Activated naive CD4-positive, alpha-beta T cell treated with anti-CD3 and anti-CD28 coated beads, Interleukin-2, amount 10 ng/mL, durations not matched to agents 7 days and 5 days (primary cell): ENCODE measurements at regions not wholly inside any gene's neighbourhood (a gene's known extent, or its start where the extent isn't known, plus 50 kb on each side); places are given as distances from the start of the nearest gene placed in this dataset.

Source experiments
- CTCF ChIA-PET: fragments of 350-600 bp; sonication (Branson Sonifier 250); formaldehyde crosslinking; loops from one replicate; lab custom pipeline; 2021; ENCODE audit warnings: antibody characterized with exemption; lab: Charles Lee
- DNase-seq: peaks from one replicate; pipeline ENCODE4 v3.0.0-alpha.2; 2020
- H3K27ac Mint-ChIP-seq: one replicate; pipeline ENCODE4 v1.8.0; 2021; ENCODE audit warnings: mild to moderate bottlenecking, moderate library complexity, mixed read lengths
- H3K27me3 Mint-ChIP-seq: one replicate; pipeline ENCODE4 v1.8.0; 2021; ENCODE audit warnings: mild to moderate bottlenecking, mixed read lengths
- H3K36me3 Mint-ChIP-seq: one replicate; pipeline ENCODE4 v1.8.0; 2021; ENCODE audit warnings: mixed read lengths
- H3K4me1 Mint-ChIP-seq: one replicate; pipeline ENCODE4 v1.8.0; 2021; ENCODE audit warnings: mixed read lengths
- H3K4me3 Mint-ChIP-seq: one replicate; pipeline ENCODE4 v1.8.0; 2021; ENCODE audit warnings: mild to moderate bottlenecking, moderate library complexity, mixed read lengths
- H3K9me3 Mint-ChIP-seq: one replicate; pipeline ENCODE4 v1.8.0; 2021; ENCODE audit warnings: mixed read lengths

DNA sequence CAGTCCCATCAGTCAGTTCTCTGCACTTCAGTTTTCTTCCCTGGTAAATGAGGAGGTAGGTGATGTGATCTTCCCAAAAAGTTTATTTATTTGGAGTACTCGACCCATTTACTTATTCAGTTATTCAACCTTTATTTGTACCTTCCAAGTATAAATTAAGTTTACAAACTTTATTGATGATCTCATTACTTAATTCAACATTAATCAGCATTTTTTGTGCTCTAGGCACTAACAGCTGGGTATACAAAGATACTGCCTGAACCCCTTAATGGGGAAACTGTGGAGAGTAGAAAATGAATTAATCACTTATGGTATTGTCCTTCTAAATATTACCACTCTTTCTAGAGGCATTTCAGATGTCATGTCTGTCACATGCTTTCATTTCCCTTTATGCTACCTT is 293.3 kb downstream of the DLEU7 start:
- H3K4me1 Mint-ChIP-seq = no peaks in the 10 kb centered on the region

DNA sequence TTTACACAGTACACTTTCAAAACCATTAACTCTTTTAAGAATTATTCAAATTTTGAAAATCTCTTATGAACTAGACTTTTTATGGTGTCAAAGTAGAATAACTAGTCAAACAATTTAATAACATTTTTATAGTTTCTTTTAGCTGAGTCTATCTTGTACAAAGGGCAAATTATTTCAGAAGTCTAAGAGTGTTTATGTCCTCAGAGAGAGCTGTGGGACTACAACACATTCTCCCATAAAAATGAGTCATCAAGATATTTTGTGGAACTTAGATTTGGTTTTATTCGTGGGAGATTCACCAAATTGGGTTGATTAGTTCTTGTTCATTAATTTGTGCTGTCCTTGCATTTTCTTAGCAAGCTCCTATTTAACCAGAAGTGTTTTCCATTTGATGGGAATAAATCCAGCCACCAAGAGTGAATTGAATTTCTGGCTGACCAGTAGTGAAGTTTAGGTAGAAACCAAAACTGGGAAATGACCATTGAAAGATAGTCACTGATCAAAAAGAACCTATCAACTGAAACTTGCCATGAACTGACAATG is 291.0 kb downstream of the DLEU7 start:
- CTCF ChIA-PET = interaction anchor here (0.7 kb wide), 2 partner anchors 9 to 223 kb away, joined by 3 read pairs; no protein-coding TSS in a partner anchor
- peaks cover 12% of the 10 kb centered on the region for H3K27me3 Mint-ChIP-seq
- no peak overlapping the region for H3K4me3 Mint-ChIP-seq
- no peak overlapping the region for H3K27ac Mint-ChIP-seq
- H3K36me3 Mint-ChIP-seq = no peaks in the 10 kb centered on the region
- DNase-seq = no peak
- no peaks in the 10 kb centered on the region for H3K4me1 Mint-ChIP-seq
- H3K9me3 Mint-ChIP-seq = peaks cover 2% of the 10 kb centered on the region

More for the DNA sequence above, 293.3 kb downstream of the DLEU7 start:
- no peaks in the 10 kb centered on the region for H3K36me3 Mint-ChIP-seq
- no peak overlapping the region for H3K27ac Mint-ChIP-seq
- H3K9me3 Mint-ChIP-seq = peaks cover 2% of the 10 kb centered on the region
- H3K4me3 Mint-ChIP-seq = no peak overlapping the region
- H3K27me3 Mint-ChIP-seq = peaks cover 5% of the 10 kb centered on the region
- CTCF ChIA-PET = no interaction called here
- DNase-seq = no peak

DNA sequence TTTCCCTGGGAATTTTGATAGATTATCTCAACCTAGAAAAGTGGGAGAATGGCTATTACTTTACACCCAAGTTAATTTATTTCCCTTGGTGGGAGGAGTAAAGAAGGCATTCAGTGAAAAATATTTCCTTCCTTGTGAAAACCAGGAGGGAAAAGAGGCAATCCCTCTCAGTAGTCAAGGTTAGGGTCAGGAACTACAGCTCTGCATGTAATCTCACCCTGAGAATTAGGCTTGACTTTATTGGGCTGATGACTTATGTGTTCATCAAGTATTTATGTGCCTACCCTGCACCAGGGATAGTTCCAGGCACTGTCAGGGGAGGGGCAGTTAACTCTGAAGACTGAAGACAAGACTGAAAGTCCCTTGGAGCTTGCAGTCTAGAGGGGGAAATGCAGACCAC is 281.8 kb downstream of the DLEU7 start:
- Mint-ChIP-seq H3K9me3 (no peaks in the 10 kb centered on the region), H3K27me3 (peaks cover 26% of the 10 kb centered on the region), H3K4me3 (no peak overlapping the region), H3K4me1 (no peaks in the 10 kb centered on the region), H3K36me3 (no peaks in the 10 kb centered on the region), H3K27ac (no peak overlapping the region)
- no peak for DNase-seq
- CTCF ChIA-PET = interaction anchor here (0.6 kb wide), 1 partner anchor 10 kb away, joined by 3 read pairs; no protein-coding TSS in a partner anchor

DNA sequence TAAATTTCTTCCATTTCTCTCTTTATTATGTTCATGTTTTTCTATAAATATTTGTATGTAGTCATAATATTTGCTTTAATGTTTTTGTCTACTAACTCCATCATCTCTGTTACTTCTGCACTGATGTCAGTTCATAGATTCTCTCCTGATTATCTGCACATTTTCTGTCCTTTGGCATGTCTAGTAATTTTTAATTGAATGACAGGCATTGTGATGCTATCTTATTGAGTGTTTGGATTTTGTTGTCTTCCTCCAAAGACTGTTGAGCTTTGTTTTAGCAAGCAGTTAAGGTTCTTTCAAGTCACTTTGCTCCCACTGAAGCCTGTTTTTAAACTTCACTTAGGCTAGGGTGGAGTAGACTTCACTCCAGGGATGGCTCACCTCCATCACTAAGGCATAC is 276.8 kb downstream of the DLEU7 start:
- Mint-ChIP-seq H3K9me3 (peaks cover 1% of the 10 kb centered on the region), H3K4me1 (no peaks in the 10 kb centered on the region), H3K27ac (no peak overlapping the region), H3K4me3 (no peak overlapping the region), H3K36me3 (no peaks in the 10 kb centered on the region), H3K27me3 (peaks cover 20% of the 10 kb centered on the region)
- CTCF ChIA-PET = no interaction called here
- DNase-seq = no peak

DNA sequence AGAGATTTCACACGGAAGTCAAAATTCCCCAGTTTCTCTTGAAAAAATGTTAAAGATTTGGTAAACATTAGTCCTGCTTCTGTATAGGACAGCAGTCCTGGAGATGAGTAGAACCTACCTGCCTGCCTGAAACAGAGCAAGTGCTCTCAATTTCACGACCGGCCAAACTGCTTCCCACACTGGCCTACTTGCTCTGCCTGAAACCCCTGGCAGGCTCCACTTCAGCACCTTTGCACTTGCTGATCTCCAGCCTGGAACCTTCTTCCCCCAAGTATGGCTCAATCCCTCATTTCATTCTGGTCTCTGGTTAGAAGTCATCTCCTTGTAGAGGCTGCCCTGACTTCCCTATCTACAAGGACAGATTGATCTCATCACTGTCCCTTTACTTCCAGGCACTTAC is 271.4 kb downstream of the DLEU7 start:
- Mint-ChIP-seq H3K36me3 (no peaks in the 10 kb centered on the region), H3K4me3 (no peak overlapping the region), H3K9me3 (peaks cover under 1% of the 10 kb centered on the region), H3K27me3 (peaks cover 9% of the 10 kb centered on the region), H3K27ac (no peak overlapping the region), H3K4me1 (no peaks in the 10 kb centered on the region)
- CTCF ChIA-PET = no interaction called here
- DNase-seq = no peak

DNA sequence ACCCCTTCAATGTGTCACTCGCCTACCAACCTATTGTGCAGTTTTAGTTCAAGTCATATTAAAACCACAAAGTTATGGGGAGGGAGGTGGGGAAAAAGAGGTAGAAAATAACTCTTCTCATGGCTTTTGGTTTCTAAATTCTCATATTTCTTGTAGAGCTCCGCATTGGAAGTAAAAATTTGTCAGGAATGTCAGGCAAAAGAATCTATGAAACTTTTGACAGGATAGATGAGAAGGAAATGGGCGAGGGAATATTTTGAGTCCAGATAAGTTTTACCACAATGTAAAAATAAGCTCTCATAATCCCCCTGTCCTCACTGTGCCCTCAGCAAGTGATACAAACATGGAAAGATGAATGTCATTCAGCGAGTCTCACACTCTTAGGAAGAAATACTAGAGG is 270.4 kb downstream of the DLEU7 start:
- CTCF ChIA-PET = no interaction called here

DNA sequence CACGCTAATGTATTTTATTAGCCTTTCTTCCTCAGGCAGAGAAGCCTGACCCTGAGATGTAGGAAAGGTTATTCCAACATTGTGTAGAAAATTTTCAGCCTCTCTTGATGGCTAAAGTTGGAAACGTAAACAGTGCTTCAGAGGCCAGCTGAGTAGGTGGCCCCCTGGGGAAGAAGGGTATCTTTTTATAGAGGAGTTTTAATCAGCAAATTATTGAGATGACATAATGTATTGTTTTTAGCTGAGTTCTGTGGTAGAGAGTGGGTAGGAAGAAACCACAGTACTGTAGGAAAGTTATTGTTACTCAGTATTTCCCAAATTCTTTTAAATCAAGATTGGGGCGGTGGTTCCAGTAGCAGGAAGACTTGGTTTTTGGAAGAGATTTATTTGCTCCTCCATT is 268.8 kb downstream of the DLEU7 start:
- CTCF ChIA-PET = no interaction called here
- Mint-ChIP-seq H3K36me3 (no peaks in the 10 kb centered on the region), H3K27ac (no peak overlapping the region), H3K4me1 (no peaks in the 10 kb centered on the region), H3K4me3 (no peak overlapping the region), H3K9me3 (no peaks in the 10 kb centered on the region), H3K27me3 (no peaks in the 10 kb centered on the region)
- DNase-seq = no peak

More for the DNA sequence above, 270.4 kb downstream of the DLEU7 start:
- Mint-ChIP-seq H3K4me1 (no peaks in the 10 kb centered on the region), H3K36me3 (no peaks in the 10 kb centered on the region), H3K27me3 (peaks cover 3% of the 10 kb centered on the region), H3K9me3 (no peaks in the 10 kb centered on the region), H3K27ac (no peak overlapping the region), H3K4me3 (no peak overlapping the region)
- DNase-seq = no peak

DNA sequence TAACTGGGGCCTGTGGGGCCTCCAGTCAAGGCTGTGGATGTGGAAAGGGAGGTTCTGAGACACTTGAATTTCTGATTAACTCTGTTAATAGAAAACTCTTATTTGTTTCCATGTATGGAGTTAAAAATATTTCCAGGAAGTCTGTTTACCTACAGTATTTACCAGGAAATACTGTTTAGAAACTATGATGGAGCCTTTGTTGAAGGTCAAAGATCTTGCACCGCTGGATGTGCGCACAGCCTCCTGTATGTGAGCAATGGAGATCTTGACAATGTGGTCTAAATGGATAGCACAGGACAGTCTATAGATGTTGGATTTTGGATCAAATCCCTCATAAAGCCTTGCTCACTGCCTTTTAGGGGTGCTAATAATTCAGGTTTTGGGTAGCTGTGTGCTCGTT is 268.4 kb downstream of the DLEU7 start:
- H3K9me3 Mint-ChIP-seq = no peaks in the 10 kb centered on the region
- no peaks in the 10 kb centered on the region for H3K36me3 Mint-ChIP-seq
- H3K4me1 Mint-ChIP-seq = no peaks in the 10 kb centered on the region
- CTCF ChIA-PET = no interaction called here
- no peaks in the 10 kb centered on the region for H3K27me3 Mint-ChIP-seq
- DNase-seq = no peak
- no peak overlapping the region for H3K4me3 Mint-ChIP-seq
- no peak overlapping the region for H3K27ac Mint-ChIP-seq

DNA sequence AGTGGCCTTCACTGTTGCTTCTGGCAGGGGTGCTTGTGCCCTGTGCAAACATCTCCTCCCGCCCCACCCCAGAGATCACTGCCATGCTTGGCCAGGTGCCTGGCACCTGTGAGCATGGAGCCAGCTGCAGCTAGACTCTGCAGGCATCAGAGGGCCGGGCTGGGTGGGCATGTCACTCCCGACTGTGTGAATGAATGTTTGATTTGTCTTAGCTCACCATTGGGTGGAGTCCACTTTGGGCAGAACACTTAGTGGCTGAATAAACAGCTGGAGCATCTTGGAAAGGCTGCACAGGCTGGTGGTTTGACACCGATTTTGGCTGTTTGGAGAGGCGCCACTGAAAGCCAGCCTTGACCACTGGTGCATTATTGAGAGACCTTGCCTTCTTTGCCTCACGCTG is 267.3 kb downstream of the DLEU7 start:
- H3K27ac Mint-ChIP-seq = no peak overlapping the region
- H3K36me3 Mint-ChIP-seq = no peaks in the 10 kb centered on the region
- no peaks in the 10 kb centered on the region for H3K9me3 Mint-ChIP-seq
- H3K27me3 Mint-ChIP-seq = no peaks in the 10 kb centered on the region
- DNase-seq = no peak
- no peak overlapping the region for H3K4me3 Mint-ChIP-seq
- no peaks in the 10 kb centered on the region for H3K4me1 Mint-ChIP-seq
- CTCF ChIA-PET = no interaction called here

DNA sequence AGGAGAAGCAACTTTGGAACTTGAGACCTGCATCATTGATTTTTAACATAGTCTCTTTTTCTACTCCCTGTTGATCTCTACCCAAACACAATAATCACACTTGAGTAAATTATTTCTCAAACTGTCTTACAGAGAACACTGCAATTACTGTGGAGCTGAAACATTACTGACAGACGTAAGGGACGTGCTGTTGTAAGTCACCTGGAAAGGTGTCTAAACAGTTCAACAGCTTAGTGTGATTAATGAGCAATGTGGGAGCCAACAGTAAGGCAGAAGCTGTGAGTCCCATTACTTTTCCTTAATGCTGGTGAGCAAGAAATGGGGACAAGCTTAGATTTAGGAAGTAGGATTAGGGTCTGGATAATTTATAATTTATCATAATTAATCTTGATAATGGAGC is 265.7 kb downstream of the DLEU7 start:
- Mint-ChIP-seq H3K4me3 (no peak overlapping the region), H3K4me1 (no peaks in the 10 kb centered on the region), H3K36me3 (no peaks in the 10 kb centered on the region), H3K27me3 (no peaks in the 10 kb centered on the region), H3K27ac (no peak overlapping the region), H3K9me3 (no peaks in the 10 kb centered on the region)
- no peak for DNase-seq
- CTCF ChIA-PET = no interaction called here

DNA sequence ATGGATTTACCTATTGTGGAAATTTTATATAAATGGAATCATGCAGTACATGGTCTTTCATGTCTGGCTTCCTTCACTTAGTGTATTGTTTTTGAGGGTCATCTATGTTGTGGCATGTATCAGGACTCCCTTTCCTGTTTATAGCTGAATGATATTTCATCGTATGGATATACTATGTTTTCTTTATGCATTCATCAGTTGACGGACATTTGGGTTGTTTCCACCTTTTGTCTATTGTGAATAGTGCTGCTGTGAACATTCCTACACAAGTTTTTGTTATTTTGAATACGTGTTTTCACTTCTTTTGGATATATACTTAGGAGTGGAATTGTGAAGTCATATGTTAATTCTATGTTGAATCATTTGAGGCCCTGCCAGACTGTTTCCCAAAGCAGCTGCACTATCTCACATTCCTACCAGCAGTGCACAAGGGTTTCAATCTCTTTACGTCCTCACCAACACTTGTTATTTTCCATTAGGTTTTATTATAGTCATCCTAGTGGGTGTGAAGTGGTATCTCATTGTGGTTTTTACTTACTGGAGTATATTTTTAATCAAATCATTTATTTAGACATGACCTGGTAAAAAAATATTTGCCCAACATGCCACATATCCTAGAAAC is 262.7 kb downstream of the DLEU7 start:
- Mint-ChIP-seq H3K27me3 (no peaks in the 10 kb centered on the region), H3K27ac (no peak overlapping the region), H3K9me3 (no peaks in the 10 kb centered on the region), H3K4me1 (no peaks in the 10 kb centered on the region), H3K36me3 (no peaks in the 10 kb centered on the region), H3K4me3 (no peak overlapping the region)
- CTCF ChIA-PET = no interaction called here
- no peak for DNase-seq

DNA sequence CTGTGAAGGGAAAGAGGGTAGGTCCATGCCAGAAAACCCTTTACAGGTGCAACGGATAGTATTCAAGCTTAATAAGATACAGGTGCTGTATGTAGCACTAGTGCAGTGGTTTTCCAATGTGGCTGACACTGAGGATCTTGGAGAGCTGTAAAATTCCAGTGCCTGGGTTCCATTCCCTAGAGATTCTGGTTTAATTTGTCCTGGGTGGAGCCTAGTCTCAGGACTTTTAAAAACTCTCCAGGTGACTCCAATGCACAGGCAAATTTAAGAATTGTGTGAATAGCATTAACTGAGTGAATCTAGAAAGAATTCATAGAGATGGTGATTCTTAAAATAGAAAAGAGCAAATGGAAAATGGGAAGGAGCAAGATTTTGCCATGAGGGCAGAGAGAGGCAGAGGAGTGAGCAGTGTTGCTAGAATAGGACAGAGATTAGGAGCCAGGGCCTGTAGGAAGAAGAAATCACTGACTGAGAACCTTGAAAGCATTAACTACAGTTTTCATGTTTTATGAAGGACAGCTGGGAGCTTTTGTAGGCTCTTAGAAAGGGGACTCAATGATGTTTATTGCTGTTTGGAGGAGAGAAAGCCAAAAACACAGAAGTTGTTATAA is 261.8 kb downstream of the DLEU7 start:
- no peaks in the 10 kb centered on the region for H3K4me1 Mint-ChIP-seq
- CTCF ChIA-PET = no interaction called here
- no peak overlapping the region for H3K27ac Mint-ChIP-seq
- no peak overlapping the region for H3K4me3 Mint-ChIP-seq
- H3K27me3 Mint-ChIP-seq = no peaks in the 10 kb centered on the region
- DNase-seq = no peak
- H3K9me3 Mint-ChIP-seq = no peaks in the 10 kb centered on the region
- no peaks in the 10 kb centered on the region for H3K36me3 Mint-ChIP-seq

DNA sequence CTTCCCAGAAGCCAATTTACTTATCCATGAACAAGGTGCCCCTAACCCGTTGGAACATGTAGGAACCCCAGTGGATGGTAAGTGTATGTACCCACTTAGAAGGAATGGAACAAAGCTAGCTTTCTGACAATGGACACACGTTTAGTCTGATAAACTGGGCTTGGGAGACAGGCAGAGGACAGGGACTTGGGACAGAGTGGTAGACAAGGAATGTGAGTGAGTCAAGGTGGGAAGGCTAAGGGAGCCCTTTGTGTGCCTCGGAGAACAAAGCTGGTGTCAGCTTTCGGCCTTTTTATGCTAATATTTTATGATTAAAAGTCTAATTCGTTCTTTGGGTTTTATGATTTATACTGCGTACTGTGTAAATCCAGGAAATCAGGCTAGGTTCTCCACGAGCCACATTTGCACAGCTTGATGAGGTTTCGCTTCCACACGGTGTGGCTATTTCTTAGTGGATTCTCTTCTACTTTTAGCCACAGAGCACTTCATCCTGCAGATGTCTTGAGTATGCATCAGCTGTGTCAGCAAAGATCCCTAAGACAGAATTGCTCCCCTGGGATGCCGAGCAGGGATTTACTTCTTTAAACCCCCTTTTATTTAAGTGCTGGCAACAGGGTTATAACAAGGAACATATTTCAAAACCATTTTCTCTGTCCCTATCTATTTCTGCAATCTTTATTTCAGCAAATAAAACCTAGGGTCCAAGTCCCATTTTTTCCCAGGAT is 258.5 kb downstream of the DLEU7 start:
- Mint-ChIP-seq H3K27me3 (no peaks in the 10 kb centered on the region), H3K4me3 (no peak overlapping the region), H3K27ac (no peak overlapping the region), H3K9me3 (no peaks in the 10 kb centered on the region), H3K36me3 (no peaks in the 10 kb centered on the region), H3K4me1 (no peaks in the 10 kb centered on the region)
- DNase-seq = no peak
- CTCF ChIA-PET = interaction anchor here (0.6 kb wide), 1 partner anchor 167 kb away, joined by 5 read pairs; no protein-coding TSS in a partner anchor

DNA sequence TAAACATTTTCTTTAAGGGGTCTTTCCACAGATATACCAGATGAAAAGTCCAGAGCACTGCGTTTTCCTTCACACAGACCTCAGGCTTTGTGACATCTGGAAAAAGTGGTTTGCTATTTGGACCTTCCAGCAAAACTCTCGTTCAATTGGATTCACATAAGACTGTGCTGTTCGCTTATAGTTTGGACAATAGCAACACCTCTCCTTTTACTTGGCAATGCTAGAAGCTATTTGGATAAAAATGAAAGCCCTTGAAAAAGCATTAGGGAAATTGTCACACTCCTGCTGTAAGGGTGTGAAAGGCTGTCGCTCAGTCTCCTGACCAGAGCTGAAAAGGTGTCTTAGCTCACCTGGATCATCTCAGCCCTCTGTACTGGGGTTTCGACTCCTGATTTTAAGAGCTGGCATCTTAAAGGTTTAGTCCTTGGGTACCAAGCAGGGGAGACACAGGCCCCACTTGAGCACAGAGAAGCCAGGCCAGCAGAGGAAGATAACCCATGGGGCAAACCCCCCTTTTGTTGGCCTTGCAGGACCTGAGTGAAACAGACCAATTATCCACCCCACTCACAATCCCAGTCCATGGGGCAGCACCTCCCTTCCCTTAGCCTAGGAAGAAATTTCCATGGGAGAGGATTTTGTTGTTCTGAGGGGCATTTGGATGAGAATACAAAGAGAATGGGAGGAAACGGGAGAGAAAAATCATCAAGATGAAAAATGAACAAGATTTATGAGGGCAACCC is 257.6 kb downstream of the DLEU7 start:
- DNase-seq = no peak
- Mint-ChIP-seq H3K27ac (no peak overlapping the region), H3K9me3 (no peaks in the 10 kb centered on the region), H3K4me3 (no peak overlapping the region), H3K36me3 (no peaks in the 10 kb centered on the region), H3K4me1 (no peaks in the 10 kb centered on the region), H3K27me3 (no peaks in the 10 kb centered on the region)
- CTCF ChIA-PET = no interaction called here
